ENCODE measurements at regions not wholly inside any gene's neighbourhood (a gene's known extent, or its start where the extent isn't known, plus 50 kb on each side); places are given as distances from the start of the nearest gene placed in this dataset.
"Not testable (repeated sequence)": the region's sequence is repeated elsewhere in the genome, so short reads cannot be mapped to it uniquely, and the experiment has no call there.

- H3K9me3 ChIP-seq (ENCODE audit: low read length); DNase-seq (ENCODE audit: low spot score); H3K9me2 ChIP-seq (ENCODE audit: insufficient read depth, low read length); BruUV-seq (replicated peaks); H3K4me1 ChIP-seq (ENCODE audit: insufficient read depth, low read length, poor library complexity, severe bottlenecking); H3K27ac ChIP-seq (ENCODE audit: low read depth, low read length, poor library complexity, severe bottlenecking); H4K20me1 ChIP-seq (ENCODE audit: insufficient read depth, low read length); CTCF ChIA-PET (ENCODE audit: unreplicated experiment); intact Hi-C loops (cut with micrococcal nuclease; ENCODE audit: unreplicated experiment); H3K4me3 ChIP-seq (ENCODE audit: low read depth, low read length, poor library complexity, severe bottlenecking); H3K4me2 ChIP-seq (ENCODE audit: low read length); H2AFZ ChIP-seq (ENCODE audit: low read length); H3K79me2 ChIP-seq (ENCODE audit: insufficient read depth, low read depth, low read length); POLR2A ChIA-PET; H3K36me3 ChIP-seq (ENCODE audit: insufficient read depth, low read length): not testable (repeated sequence)
Observed at GRCh38 chr16:29185872-29186271, 201.0 kb downstream of the LAT start.

GRCh38 chr16:29184738-29185438 is 200.0 kb downstream of the LAT start:
- H3K9me3 ChIP-seq (ENCODE audit: low read length); H2AFZ ChIP-seq (ENCODE audit: low read length); H3K27ac ChIP-seq (ENCODE audit: low read depth, low read length, poor library complexity, severe bottlenecking); H3K4me2 ChIP-seq (ENCODE audit: low read length); H3K4me1 ChIP-seq (ENCODE audit: insufficient read depth, low read length, poor library complexity, severe bottlenecking); POLR2A ChIA-PET; BruUV-seq (replicated peaks); H3K79me2 ChIP-seq (ENCODE audit: insufficient read depth, low read depth, low read length); H4K20me1 ChIP-seq (ENCODE audit: insufficient read depth, low read length); H3K36me3 ChIP-seq (ENCODE audit: insufficient read depth, low read length); intact Hi-C loops (cut with micrococcal nuclease; ENCODE audit: unreplicated experiment); DNase-seq (ENCODE audit: low spot score); H3K9me2 ChIP-seq (ENCODE audit: insufficient read depth, low read length); CTCF ChIA-PET (ENCODE audit: unreplicated experiment); H3K4me3 ChIP-seq (ENCODE audit: low read depth, low read length, poor library complexity, severe bottlenecking): not testable (repeated sequence)

GRCh38 chr16:29182940-29183868 is 198.4 kb downstream of the LAT start:
- DNase-seq (ENCODE audit: low spot score); CTCF ChIA-PET (ENCODE audit: unreplicated experiment); H3K9me2 ChIP-seq (ENCODE audit: insufficient read depth, low read length); H3K79me2 ChIP-seq (ENCODE audit: insufficient read depth, low read depth, low read length); H3K9me3 ChIP-seq (ENCODE audit: low read length); POLR2A ChIA-PET; H3K4me3 ChIP-seq (ENCODE audit: low read depth, low read length, poor library complexity, severe bottlenecking); H3K27ac ChIP-seq (ENCODE audit: low read depth, low read length, poor library complexity, severe bottlenecking); H3K4me2 ChIP-seq (ENCODE audit: low read length); H4K20me1 ChIP-seq (ENCODE audit: insufficient read depth, low read length); H3K4me1 ChIP-seq (ENCODE audit: insufficient read depth, low read length, poor library complexity, severe bottlenecking); H2AFZ ChIP-seq (ENCODE audit: low read length); H3K36me3 ChIP-seq (ENCODE audit: insufficient read depth, low read length); BruUV-seq (replicated peaks); intact Hi-C loops (cut with micrococcal nuclease; ENCODE audit: unreplicated experiment): not testable (repeated sequence)

GRCh38 chr16:29182501-29182900 is 197.6 kb downstream of the LAT start:
- CTCF ChIA-PET (ENCODE audit: unreplicated experiment) = no interaction called here
- Histone ChIP-seq H3K4me1 (ENCODE audit: insufficient read depth, low read length, poor library complexity, severe bottlenecking) (no peaks in the 10 kb centered on the region), H3K36me3 (ENCODE audit: insufficient read depth, low read length) (no peaks in the 10 kb centered on the region), H3K9me2 (ENCODE audit: insufficient read depth, low read length) (no peaks in the 10 kb centered on the region), H3K79me2 (ENCODE audit: insufficient read depth, low read depth, low read length) (no peaks in the 10 kb centered on the region), H3K4me2 (ENCODE audit: low read length) (no peak overlapping the region), H2AFZ (ENCODE audit: low read length) (no peak overlapping the region), H4K20me1 (ENCODE audit: insufficient read depth, low read length) (no peaks in the 10 kb centered on the region), H3K27ac (ENCODE audit: low read depth, low read length, poor library complexity, severe bottlenecking) (no peak overlapping the region), H3K4me3 (ENCODE audit: low read depth, low read length, poor library complexity, severe bottlenecking) (no peak overlapping the region), H3K9me3 (ENCODE audit: low read length) (no peaks in the 10 kb centered on the region)
- TF ChIP-seq EZH2phosphoT487 (IDR thresholded peaks at IDR 0.05; ENCODE audit: borderline replicate concordance, low read depth, low read length) = no peak
- TF ChIP-seq CTCF (conservative IDR thresholded peaks at IDR 0.05; ENCODE audit: low read length) = no peak
- intact Hi-C loops (cut with micrococcal nuclease; ENCODE audit: unreplicated experiment) = no loop called here
- no TSS peak for BruUV-seq (replicated peaks)
- POLR2A ChIA-PET = no interaction called here
- DNase-seq (ENCODE audit: low spot score) = no peak
